OCI-LY1 (cell line): ENCODE measurements at regions not wholly inside any gene's neighbourhood (a gene's known extent, or its start where the extent isn't known, plus 50 kb on each side); places are given as distances from the start of the nearest gene placed in this dataset.

ENCODE experiments used
- EZH2 ChIP-seq: fragments of 200-600 bp; sonication (generic), shearing (Covaris generic); IDR thresholded peaks from 2 replicates; pipeline ENCODE4 v1.8.0; 2017; ENCODE audit warnings: borderline replicate concordance, mixed run types, mild to moderate bottlenecking, antibody characterized with exemption, low read length, moderate library complexity, mixed read lengths
- TF ChIP-seq, protein P1 (sequence below): fragments of 200-600 bp; sonication (generic), shearing (Covaris generic); IDR thresholded peaks from 2 replicates; pipeline ENCODE4 v1.5.1; 2017; ENCODE audit warnings: mild to moderate bottlenecking, antibody characterized with exemption, low read length, moderate library complexity, mixed read lengths

DNA sequence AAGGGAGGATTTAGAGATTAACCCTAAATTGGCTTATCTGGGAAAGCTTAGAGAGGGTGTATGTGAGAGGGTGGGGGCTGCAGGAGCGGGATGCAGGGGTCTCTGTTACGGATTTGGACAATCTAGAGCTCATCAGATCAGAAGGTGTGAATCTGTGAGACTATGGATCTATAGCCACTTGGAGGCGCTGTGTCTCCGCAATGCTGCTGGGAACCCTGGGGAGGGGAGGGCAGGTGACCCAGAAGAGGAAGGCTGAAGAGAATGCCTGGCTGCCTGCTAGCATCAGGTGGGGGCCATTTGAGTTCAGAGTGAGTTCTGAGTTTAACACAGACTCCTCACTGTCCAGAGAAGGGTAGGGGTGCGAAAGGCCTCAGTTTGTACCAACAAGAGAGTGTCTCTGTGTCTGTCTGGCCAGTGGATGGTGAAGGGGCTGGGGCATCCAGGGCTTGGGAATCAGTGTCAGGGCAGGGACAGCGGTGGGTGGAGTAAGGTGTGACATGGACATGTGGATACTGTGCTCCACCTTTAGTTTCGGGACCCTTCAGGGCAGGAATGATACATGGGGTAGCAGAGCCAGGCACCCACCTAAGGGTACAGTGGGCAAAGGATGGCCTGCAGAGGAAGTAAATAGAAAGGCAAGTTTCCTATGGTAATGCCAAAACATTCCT is 187.3 kb upstream of the PRSS58 start:
- TF ChIP-seq, protein P1, sequence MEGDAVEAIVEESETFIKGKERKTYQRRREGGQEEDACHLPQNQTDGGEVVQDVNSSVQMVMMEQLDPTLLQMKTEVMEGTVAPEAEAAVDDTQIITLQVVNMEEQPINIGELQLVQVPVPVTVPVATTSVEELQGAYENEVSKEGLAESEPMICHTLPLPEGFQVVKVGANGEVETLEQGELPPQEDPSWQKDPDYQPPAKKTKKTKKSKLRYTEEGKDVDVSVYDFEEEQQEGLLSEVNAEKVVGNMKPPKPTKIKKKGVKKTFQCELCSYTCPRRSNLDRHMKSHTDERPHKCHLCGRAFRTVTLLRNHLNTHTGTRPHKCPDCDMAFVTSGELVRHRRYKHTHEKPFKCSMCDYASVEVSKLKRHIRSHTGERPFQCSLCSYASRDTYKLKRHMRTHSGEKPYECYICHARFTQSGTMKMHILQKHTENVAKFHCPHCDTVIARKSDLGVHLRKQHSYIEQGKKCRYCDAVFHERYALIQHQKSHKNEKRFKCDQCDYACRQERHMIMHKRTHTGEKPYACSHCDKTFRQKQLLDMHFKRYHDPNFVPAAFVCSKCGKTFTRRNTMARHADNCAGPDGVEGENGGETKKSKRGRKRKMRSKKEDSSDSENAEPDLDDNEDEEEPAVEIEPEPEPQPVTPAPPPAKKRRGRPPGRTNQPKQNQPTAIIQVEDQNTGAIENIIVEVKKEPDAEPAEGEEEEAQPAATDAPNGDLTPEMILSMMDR: peak; percentile 62
- TF ChIP-seq EZH2: no peak
